Liver (tissue), 8 donors: ENCODE measurements at regions not wholly inside any gene's neighbourhood (a gene's known extent, or its start where the extent isn't known, plus 50 kb on each side); places are given as distances from the start of the nearest gene placed in this dataset.

ENCODE experiments used
- DNase-seq: peaks from one replicate; pipeline ENCODE4 v3.0.0-alpha.2; 2017; ENCODE audit warnings: low spot score
- H3K27ac ChIP-seq, 2 donors: one replicate each; pipeline ENCODE4 v1.7.0; 2013; ENCODE audit warnings: inconsistent platforms in 2 of 2, low read length in 2 of 2, control low read depth in 1 of 2, low read depth in 1 of 2, mild to moderate bottlenecking in 1 of 2
- H3K27me3 ChIP-seq, 4 donors: one replicate each; pipeline versions ENCODE4 v1.6.1 to v1.7.0; 2013; ENCODE audit warnings: low read length in 3 of 4, inconsistent platforms in 1 of 4, mild to moderate bottlenecking in 1 of 4, moderate library complexity in 1 of 4; ENCODE audit not compliant: control insufficient read depth in 4 of 4, insufficient read depth in 4 of 4
- H3K36me3 ChIP-seq, 4 donors: one replicate each; pipeline versions ENCODE4 v1.6.1 to v1.7.0; 2013; ENCODE audit warnings: low read length in 3 of 4, mild to moderate bottlenecking in 3 of 4, low read depth in 1 of 4, moderate library complexity in 1 of 4; ENCODE audit not compliant: control insufficient read depth in 4 of 4, insufficient read depth in 3 of 4
- H3K4me1 ChIP-seq, 4 donors: one replicate each; pipeline versions ENCODE4 v1.6.1 to v1.7.0; 2013; ENCODE audit warnings: low read length in 3 of 4, mild to moderate bottlenecking in 3 of 4, moderate library complexity in 1 of 4; ENCODE audit not compliant: control insufficient read depth in 4 of 4, insufficient read depth in 4 of 4
- H3K4me3 ChIP-seq, 3 donors: one replicate each; pipeline versions ENCODE4 v1.6.1 to v1.7.0; 2013; ENCODE audit warnings: low read length in 3 of 3, control low read depth in 1 of 3, low read depth in 1 of 3, mild to moderate bottlenecking in 1 of 3
- H3K9ac ChIP-seq, 2 donors: one replicate each; pipeline ENCODE4 v1.7.0; 2013; ENCODE audit warnings: low read length in 2 of 2, mild to moderate bottlenecking in 2 of 2, moderate library complexity in 2 of 2, control low read depth in 1 of 2, low read depth in 1 of 2
- H3K9me3 ChIP-seq, 4 donors: one replicate each; pipeline versions ENCODE4 v1.6.1 to v1.7.0; 2013; ENCODE audit warnings: low read length in 3 of 4; ENCODE audit not compliant: control insufficient read depth in 4 of 4
- ATF3 ChIP-seq: IDR thresholded peaks from 2 replicates; pipeline ENCODE4 v1.6.1; 2016; ENCODE audit warnings: antibody characterized with exemption
- CTCF ChIP-seq: fragments of 150-350 bp; IDR thresholded peaks from 2 replicates; pipeline ENCODE4 v1.5.1; 2017; ENCODE audit warnings: improper control_type of control experiment, low read depth, low read length; ENCODE audit not compliant: missing input control
- EGR1 ChIP-seq, 2 donors: IDR thresholded peaks; 2 replicates each; pipeline ENCODE4 v1.6.1; 2016 to 2018; ENCODE audit warnings: antibody characterized with exemption in 2 of 2, low read depth in 2 of 2
- FOXA1 ChIP-seq: IDR thresholded peaks from 2 replicates; pipeline ENCODE4 v1.6.1; 2016; ENCODE audit warnings: antibody characterized with exemption
- FOXA2 ChIP-seq: IDR thresholded peaks from 2 replicates; pipeline ENCODE4 v1.6.1; 2016; ENCODE audit warnings: antibody characterized with exemption
- GABPA ChIP-seq, 2 donors: IDR thresholded peaks in 1 of 2; conservative IDR thresholded peaks in 1 of 2; 2 replicates each; pipeline ENCODE4 v1.6.1; 2016; ENCODE audit warnings: antibody characterized with exemption in 2 of 2, mild to moderate bottlenecking in 1 of 2, moderate library complexity in 1 of 2
- HNF4A ChIP-seq, 2 donors: conservative IDR thresholded peaks; 2 replicates each; pipeline ENCODE4 v1.6.1; 2016; ENCODE audit warnings: antibody characterized with exemption in 2 of 2, mild to moderate bottlenecking in 2 of 2
- HNF4G ChIP-seq: IDR thresholded peaks from 2 replicates; pipeline ENCODE4 v1.6.1; 2016; ENCODE audit warnings: antibody characterized with exemption
- JUND ChIP-seq, 2 donors: IDR thresholded peaks; 2 replicates each; pipeline ENCODE4 v1.6.1; 2016; ENCODE audit warnings: antibody characterized with exemption in 2 of 2
- MAX ChIP-seq: IDR thresholded peaks from 2 replicates; pipeline ENCODE4 v1.6.1; 2016; ENCODE audit warnings: antibody characterized with exemption
- NR2F2 ChIP-seq: IDR thresholded peaks from 2 replicates; pipeline ENCODE4 v1.6.1; 2016; ENCODE audit warnings: antibody characterized with exemption
- RAD21 ChIP-seq, 2 donors: IDR thresholded peaks; 2 replicates each; pipeline ENCODE4 v1.6.1; 2016; ENCODE audit warnings: antibody characterized with exemption in 2 of 2, mild to moderate bottlenecking in 2 of 2
- REST ChIP-seq: IDR thresholded peaks from 2 replicates; pipeline ENCODE4 v1.6.1; 2016; ENCODE audit warnings: antibody characterized with exemption, mild to moderate bottlenecking
- RXRA ChIP-seq, 2 donors: IDR thresholded peaks; 2 replicates each; pipeline ENCODE4 v1.6.1; 2017 to 2018; ENCODE audit warnings: antibody characterized with exemption in 2 of 2, mild to moderate bottlenecking in 1 of 2
- SP1 ChIP-seq: IDR thresholded peaks from 2 replicates; pipeline ENCODE4 v1.6.1; 2018; ENCODE audit warnings: antibody characterized with exemption, mild to moderate bottlenecking
- YY1 ChIP-seq: IDR thresholded peaks from 2 replicates; pipeline ENCODE4 v1.6.1; 2016; ENCODE audit warnings: antibody characterized with exemption, mild to moderate bottlenecking
- ZBTB33 ChIP-seq: IDR thresholded peaks from 2 replicates; pipeline ENCODE4 v1.6.1; 2016; ENCODE audit warnings: antibody characterized with exemption
- WGBS: extraction: QIAGEN DNeasy Blood & Tissue Kit; methylation state at CpG from one replicate; pipeline ENCODE4 v1.1.7; 2013; 5-methylcytosine and 5-hydroxymethylcytosine counted together
- donor health status: healthy.
- donor health status: healthy.
- donor health status: healthy.
- donor health status: healthy.
- donor health status: healthy.

- no peaks in the 10 kb centered on the region for H3K36me3 ChIP-seq
- no peak for TF ChIP-seq SP1
- no peak for TF ChIP-seq GABPA (IDR thresholded peaks at IDR 0.05 in 1 of 2, conservative IDR thresholded peaks at IDR 0.05 in 1 of 2)
- TF ChIP-seq YY1 = no peak
- no peak for TF ChIP-seq FOXA2
- TF ChIP-seq HNF4G = no peak
- TF ChIP-seq ZBTB33 = no peak
- TF ChIP-seq REST = no peak
- TF ChIP-seq NR2F2 = no peak
- TF ChIP-seq HNF4A (conservative IDR thresholded peaks at IDR 0.05) = no peak
- no peaks in the 10 kb centered on the region for H3K9me3 ChIP-seq
These were observed 326.9 kb downstream of the MEIS1 start for GRCh38 chr2:66761826-66762225.

GRCh38 chr2:66762761-66763160, 327.8 kb downstream of the MEIS1 start:
- H3K4me1 ChIP-seq = peaks cover 0 to 1% (median 0%) of the 10 kb centered on the region in 4 donors
- 76% methylated on average over 25 of the region's 25 CpGs for WGBS
- H3K27me3 ChIP-seq = no peaks in the 10 kb centered on the region
- H3K27ac ChIP-seq = no peak overlapping the region
- no peak overlapping the region for H3K4me3 ChIP-seq
- DNase-seq = no peak
- H3K9me3 ChIP-seq = no peaks in the 10 kb centered on the region
- H3K36me3 ChIP-seq = no peaks in the 10 kb centered on the region
- H3K9ac ChIP-seq = no peak overlapping the region
- TF ChIP-seq RAD21 (IDR thresholded peaks at IDR 0.05) (no peak), FOXA2 (no peak), JUND (IDR thresholded peaks at IDR 0.05) (no peak), NR2F2 (no peak), REST (no peak), FOXA1 (no peak), ATF3 (no peak), MAX (no peak), YY1 (no peak), EGR1 (IDR thresholded peaks at IDR 0.05; ENCODE audit: low read depth in 2 of 2) (no peak), HNF4G (no peak), SP1 (no peak), ZBTB33 (no peak), CTCF (no peak), RXRA (IDR thresholded peaks at IDR 0.05) (no peak), GABPA (IDR thresholded peaks at IDR 0.05 in 1 of 2, conservative IDR thresholded peaks at IDR 0.05 in 1 of 2) (no peak), HNF4A (conservative IDR thresholded peaks at IDR 0.05) (no peak)

More at GRCh38 chr2:66761826-66762225, 326.9 kb downstream of the MEIS1 start:
- DNase-seq = no peak
- no peak overlapping the region for H3K4me3 ChIP-seq
- H3K9ac ChIP-seq = no peak overlapping the region
- WGBS = 82% methylated on average over 2 of the region's 2 CpGs
- no peak overlapping the region for H3K27ac ChIP-seq
- peaks cover 0 to 1% (median 0%) of the 10 kb centered on the region in 4 donors for H3K4me1 ChIP-seq
- no peaks in the 10 kb centered on the region for H3K27me3 ChIP-seq
